Endothelial cell of umbilical vein (primary cell): ENCODE measurements at regions not wholly inside any gene's neighbourhood (a gene's known extent, or its start where the extent isn't known, plus 50 kb on each side); places are given as distances from the start of the nearest gene placed in this dataset.

Experiments
- BruUV-seq: library from RNA; stranded (reverse); fragments of 400-500 nt; replicated peaks from 2 replicates; lab custom pipeline; 2021; lab: Mats Ljungman, UMichigan
- CTCF ChIA-PET: fragments of 300-600, 350-600 bp; sonication (Branson Sonifier 250); formaldehyde crosslinking; loops from one replicate; lab custom pipeline; 2021; ENCODE audit warnings: antibody characterized with exemption, inconsistent platforms; lab: Charles Lee
- POLR2A ChIA-PET: fragments of 300-600, 350-600 bp; sonication (Branson Sonifier 250); formaldehyde crosslinking; loops from one replicate; lab custom pipeline; 2021; ENCODE audit warnings: antibody characterized with exemption, inconsistent platforms; lab: Charles Lee
- DNase-seq: peaks from one replicate; pipeline ENCODE4 v3.0.0-alpha.2; 2011; ENCODE audit warnings: low read depth, low spot score
- FAIRE-seq: peaks from 2 replicates; lab custom pipeline; 2011; peaks lifted over from hg19 to GRCh38; lab: Jason Lieb, UNC
- H2AFZ ChIP-seq: 2 replicates; pipeline ENCODE4 v1.6.0; 2012; ENCODE audit warnings: low read depth, low read length, control low read depth, inconsistent platforms
- H3K27ac ChIP-seq: 2 replicates; pipeline ENCODE4 v1.5.1; 2011; ENCODE audit warnings: low read depth, mild to moderate bottlenecking, control low read depth, low read length, moderate library complexity; ENCODE audit not compliant: insufficient read depth
- H3K27me3 ChIP-seq, 2 experiments: 2 replicates each; pipeline versions ENCODE4 v1.6.0 to v1.6.1; 2011; ENCODE audit warnings: low read length in 2 of 2, mixed read lengths in 1 of 2; ENCODE audit not compliant: control insufficient read depth in 2 of 2, insufficient read depth in 2 of 2
- H3K36me3 ChIP-seq, 2 experiments: 2 replicates in 1 of 2; 3 replicates in 1 of 2; pipeline ENCODE4 v1.5.1; 2011; ENCODE audit warnings: low read length in 2 of 2, mild to moderate bottlenecking in 1 of 2, moderate library complexity in 1 of 2; ENCODE audit not compliant: control insufficient read depth in 2 of 2, insufficient read depth in 2 of 2; ENCODE audit errors: extremely low read depth in 1 of 2
- H3K4me1 ChIP-seq: 3 replicates; pipeline ENCODE4 v1.5.1; 2011; ENCODE audit warnings: mild to moderate bottlenecking, low read length; ENCODE audit not compliant: control insufficient read depth, insufficient read depth; ENCODE audit errors: extremely low read depth
- H3K4me2 ChIP-seq: 2 replicates; pipeline ENCODE4 v1.6.1; 2011; ENCODE audit warnings: low read length, control low read depth, mixed read lengths; ENCODE audit not compliant: insufficient read depth
- H3K4me3 ChIP-seq, 3 experiments: fragments of 200-600 bp in 1 of 3; sonication (generic), shearing (Covaris generic) in 1 of 3; replicated peaks in 1 of 3; 2 replicates each; pipeline ENCODE4 v1.5.1; 2011 to 2016; ENCODE audit warnings: control low read depth in 3 of 3, low read length in 3 of 3, mild to moderate bottlenecking in 2 of 3, inconsistent platforms in 1 of 3, low read depth in 1 of 3, moderate library complexity in 1 of 3; ENCODE audit not compliant: insufficient read depth in 1 of 3
- H3K79me2 ChIP-seq: 2 replicates; pipeline ENCODE4 v1.6.0; 2012; ENCODE audit warnings: low read length, inconsistent platforms; ENCODE audit not compliant: control insufficient read depth, insufficient read depth
- H3K9ac ChIP-seq: replicated peaks from 2 replicates; pipeline ENCODE3; 2011; ENCODE audit warnings: low read length, control low read depth; ENCODE audit not compliant: insufficient read depth; ENCODE audit errors: extremely low read depth
- H3K9me1 ChIP-seq: replicated peaks from 3 replicates; pipeline ENCODE4 v1.6.0; 2011; ENCODE audit warnings: mild to moderate bottlenecking, low read length; ENCODE audit not compliant: control insufficient read depth, insufficient read depth; ENCODE audit errors: extremely low read depth
- H3K9me3 ChIP-seq: replicated peaks from 2 replicates; pipeline ENCODE4 v1.5.1; 2012; ENCODE audit warnings: low read length, inconsistent platforms; ENCODE audit not compliant: control insufficient read depth, insufficient read depth
- H4K20me1 ChIP-seq: replicated peaks from 2 replicates; pipeline ENCODE3; 2011; ENCODE audit warnings: mild to moderate bottlenecking, low read length; ENCODE audit not compliant: control insufficient read depth, insufficient read depth; ENCODE audit errors: extremely low read depth
- CTCF ChIP-seq, 2 donors: IDR thresholded peaks; 1 replicate in 1 of 2; 2 replicates in 1 of 2; pipeline ENCODE4 v1.5.1; 2011; ENCODE audit warnings: low read length in 2 of 2, mild to moderate bottlenecking in 2 of 2, moderate library complexity in 2 of 2, control low read depth in 1 of 2, inconsistent platforms in 1 of 2, low read depth in 1 of 2; ENCODE audit not compliant: insufficient read depth in 1 of 2; ENCODE audit errors: extremely low read depth in 1 of 2
- EZH2 ChIP-seq: IDR thresholded peaks from 2 replicates; pipeline ENCODE4 v1.6.1; 2012; ENCODE audit warnings: borderline replicate concordance, low read depth, mild to moderate bottlenecking, moderate library complexity, low read length, inconsistent platforms; ENCODE audit not compliant: severe bottlenecking
- FOS ChIP-seq: IDR thresholded peaks from 2 replicates; pipeline ENCODE4 v1.6.1; 2011; ENCODE audit warnings: mild to moderate bottlenecking, low read length, moderate library complexity, borderline replicate concordance; ENCODE audit not compliant: insufficient read depth
- GATA2 ChIP-seq: IDR thresholded peaks from 2 replicates; pipeline ENCODE4 v1.7.0; 2011; ENCODE audit warnings: low read depth, mild to moderate bottlenecking, moderate library complexity, mixed read lengths, low read length; ENCODE audit not compliant: insufficient read length, insufficient read depth
- JUN ChIP-seq: IDR thresholded peaks from 2 replicates; pipeline ENCODE4 v1.6.1; 2011; ENCODE audit warnings: borderline replicate concordance, low read depth; ENCODE audit not compliant: insufficient read length, insufficient read depth
- MAX ChIP-seq: IDR thresholded peaks from 2 replicates; pipeline ENCODE4 v1.6.1; 2011; ENCODE audit not compliant: insufficient read depth, insufficient read length
- MYC ChIP-seq: IDR thresholded peaks from one replicate; pipeline ENCODE4 v1.6.1; 2011; ENCODE audit warnings: mild to moderate bottlenecking, low read depth, low read length
- POLR2A ChIP-seq: IDR thresholded peaks from 2 replicates; pipeline ENCODE4 v1.6.1; 2012; ENCODE audit warnings: low read depth, mild to moderate bottlenecking, control low read depth, low read length
- POLR2AphosphoS5 ChIP-seq: IDR thresholded peaks from 2 replicates; pipeline ENCODE4 v1.6.1; 2012; ENCODE audit warnings: low read depth, mild to moderate bottlenecking, control low read depth, low read length, moderate library complexity; ENCODE audit not compliant: insufficient read depth
- dilution Hi-C: fragments of 300-500 bp; cut with MboI; formaldehyde crosslinking; loops from one replicate; pipeline ENCODE4 v1.15.0; 2019; ENCODE audit warnings: low sequenced_read_pairs; ENCODE audit not compliant: extremely low pct_ligation_motif_present
- intact Hi-C: fragments of 100-400 bp; cut with micrococcal nuclease; formaldehyde crosslinking; loops from one replicate; pipeline ENCODE4 v1.10.0; 2022

DNA sequence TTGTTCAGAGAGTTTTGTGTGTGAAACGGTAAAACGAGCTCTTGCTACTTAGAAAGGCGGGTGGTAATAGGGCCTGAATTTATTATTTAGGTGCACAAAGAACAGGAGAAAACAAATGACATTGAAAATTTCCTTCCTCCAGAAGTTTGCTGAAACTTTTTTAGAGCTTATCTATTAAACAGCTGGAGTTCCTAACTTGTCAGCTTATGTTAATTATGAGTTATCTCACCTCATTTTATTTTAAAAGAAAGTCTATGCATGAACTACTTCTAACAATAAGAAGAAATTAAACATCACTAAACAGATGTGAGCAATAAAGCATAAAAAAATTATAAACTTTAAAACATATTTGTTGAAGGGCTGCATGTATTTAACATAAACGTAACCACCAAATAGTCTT lies 373.9 kb upstream of the ANO3 start:
- dilution Hi-C loops, result no loop called here
- ChIA-PET CTCF (interaction anchor here (1.2 to 1.9 kb wide), 3 partner anchors 11 to 327 kb away, joined by 4 to 5 read pairs (median 4); no protein-coding TSS in a partner anchor), POLR2A (no interaction called here)
- Histone ChIP-seq H3K27ac (no peak overlapping the region), H2AFZ (no peak overlapping the region), H3K4me2 (no peak overlapping the region), H3K4me1 (no peaks in the 10 kb centered on the region), H3K4me3 (no peak overlapping the region), H3K9me3 (no peaks in the 10 kb centered on the region), H3K9ac (no peak overlapping the region), H3K27me3 (no peaks in the 10 kb centered on the region), H3K36me3 (no peaks in the 10 kb centered on the region), H3K9me1 (no peaks in the 10 kb centered on the region), H3K79me2 (no peaks in the 10 kb centered on the region), H4K20me1 (no peaks in the 10 kb centered on the region)
- FAIRE-seq, result no peak
- no peak for DNase-seq
- no TSS peak for BruUV-seq
- TF ChIP-seq POLR2A, result no peak
- no peak for TF ChIP-seq POLR2AphosphoS5
- TF ChIP-seq MAX, result no peak
- no peak for TF ChIP-seq CTCF (IDR thresholded peaks at IDR 0.05; ENCODE audit: extremely low read depth in 1 of 2, insufficient read depth in 1 of 2, low read depth in 1 of 2, low read length in 2 of 2)
- TF ChIP-seq MYC, result no peak
- TF ChIP-seq GATA2, result no peak
- no peak for TF ChIP-seq FOS
- TF ChIP-seq JUN, result no peak
- no peak for TF ChIP-seq EZH2
- intact Hi-C loops, result no loop called here
